Neural crest cell (in vitro differentiated cells): ENCODE measurements at regions not wholly inside any gene's neighbourhood (a gene's known extent, or its start where the extent isn't known, plus 50 kb on each side); places are given as distances from the start of the nearest gene placed in this dataset.

Experiments
- DNase-seq: peaks from one replicate; pipeline ENCODE4 v3.0.0; 2021; ENCODE audit warnings: low read depth, mixed read lengths, low spot score
- H3K27ac Mint-ChIP-seq: one replicate; pipeline ENCODE4 v1.8.0; 2021; ENCODE audit warnings: mild to moderate bottlenecking, mixed read lengths; ENCODE audit not compliant: unreplicated experiment
- H3K27me3 Mint-ChIP-seq: 2 replicates; pipeline ENCODE4 v1.8.0; 2021; ENCODE audit warnings: low read depth, mild to moderate bottlenecking, mixed read lengths
- H3K36me3 Mint-ChIP-seq: 2 replicates; pipeline ENCODE4 v1.8.0; 2021; ENCODE audit warnings: low read depth, mild to moderate bottlenecking, mixed read lengths
- H3K4me1 Mint-ChIP-seq: 2 replicates; pipeline ENCODE4 v1.8.0; 2021; ENCODE audit warnings: mixed read lengths
- H3K4me3 Mint-ChIP-seq: one replicate; pipeline ENCODE4 v1.8.0; 2021; ENCODE audit warnings: mild to moderate bottlenecking, mixed read lengths
- H3K9me3 Mint-ChIP-seq: 2 replicates; pipeline ENCODE4 v1.8.0; 2021; ENCODE audit warnings: mixed read lengths
- TF ChIP-seq, protein P1 (sequence below): fragments of 200-600 bp; sonication (generic); conservative IDR thresholded peaks from 2 replicates; pipeline ENCODE4 v1.5.0; 2021; ENCODE audit warnings: antibody characterized with exemption, mild to moderate bottlenecking

DNA sequence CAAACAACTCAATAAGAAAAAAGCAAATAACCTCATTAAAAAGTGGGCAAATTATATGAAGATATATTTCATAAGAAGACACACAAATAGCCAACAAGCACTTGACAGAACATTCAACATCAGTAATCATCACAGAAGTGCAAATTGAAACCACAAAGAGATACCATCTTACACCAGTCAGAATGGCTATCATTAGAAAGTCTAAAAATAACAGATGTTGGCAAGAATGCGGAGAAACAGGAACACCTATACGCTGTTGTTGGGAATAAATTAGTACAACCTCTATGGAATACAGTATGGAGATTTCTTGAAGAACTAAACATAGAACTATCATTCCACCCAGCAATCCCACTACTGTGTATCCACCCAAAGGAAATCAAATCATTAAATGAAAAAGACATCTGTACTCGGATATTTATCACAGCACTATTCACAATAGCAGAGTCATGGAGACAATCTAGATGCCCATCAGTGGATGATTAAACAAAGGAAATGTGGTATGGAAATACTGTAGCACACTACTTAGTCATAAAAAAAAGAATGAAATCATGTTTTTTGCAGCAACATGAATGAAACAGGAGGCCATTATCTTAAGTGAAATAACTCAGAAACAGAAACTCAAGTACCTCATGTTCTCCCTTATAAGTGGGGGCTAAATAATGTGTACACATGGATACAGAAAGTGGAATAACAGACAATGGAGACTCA lies 106.8 kb upstream of the FST start:
- TF ChIP-seq, protein P1, sequence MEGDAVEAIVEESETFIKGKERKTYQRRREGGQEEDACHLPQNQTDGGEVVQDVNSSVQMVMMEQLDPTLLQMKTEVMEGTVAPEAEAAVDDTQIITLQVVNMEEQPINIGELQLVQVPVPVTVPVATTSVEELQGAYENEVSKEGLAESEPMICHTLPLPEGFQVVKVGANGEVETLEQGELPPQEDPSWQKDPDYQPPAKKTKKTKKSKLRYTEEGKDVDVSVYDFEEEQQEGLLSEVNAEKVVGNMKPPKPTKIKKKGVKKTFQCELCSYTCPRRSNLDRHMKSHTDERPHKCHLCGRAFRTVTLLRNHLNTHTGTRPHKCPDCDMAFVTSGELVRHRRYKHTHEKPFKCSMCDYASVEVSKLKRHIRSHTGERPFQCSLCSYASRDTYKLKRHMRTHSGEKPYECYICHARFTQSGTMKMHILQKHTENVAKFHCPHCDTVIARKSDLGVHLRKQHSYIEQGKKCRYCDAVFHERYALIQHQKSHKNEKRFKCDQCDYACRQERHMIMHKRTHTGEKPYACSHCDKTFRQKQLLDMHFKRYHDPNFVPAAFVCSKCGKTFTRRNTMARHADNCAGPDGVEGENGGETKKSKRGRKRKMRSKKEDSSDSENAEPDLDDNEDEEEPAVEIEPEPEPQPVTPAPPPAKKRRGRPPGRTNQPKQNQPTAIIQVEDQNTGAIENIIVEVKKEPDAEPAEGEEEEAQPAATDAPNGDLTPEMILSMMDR, result no peak
- Mint-ChIP-seq H3K9me3 (peaks cover 10% of the 10 kb centered on the region), H3K27me3 (no peaks in the 10 kb centered on the region), H3K4me3 (no peak overlapping the region), H3K27ac (no peak overlapping the region), H3K36me3 (no peaks in the 10 kb centered on the region), H3K4me1 (no peaks in the 10 kb centered on the region)
- no peak for DNase-seq

DNA sequence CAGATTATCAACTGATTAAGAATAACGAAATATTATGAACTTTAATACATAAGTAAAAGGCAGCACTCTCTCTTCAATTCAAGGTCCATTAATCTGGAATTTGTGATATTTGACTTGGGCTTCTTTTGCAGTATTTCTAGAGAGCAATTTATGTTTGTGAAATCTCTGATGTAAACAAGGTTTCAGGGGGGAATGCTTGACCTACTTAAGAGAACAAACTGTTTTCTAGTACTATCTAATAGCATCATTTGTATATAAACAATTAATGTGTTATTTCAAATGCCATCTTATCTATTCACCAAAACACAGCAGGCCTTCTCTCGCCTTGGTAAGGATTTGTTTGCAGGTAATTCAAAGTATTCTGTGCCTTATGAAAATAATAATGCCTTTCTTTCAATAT lies 103.6 kb upstream of the FST start:
- TF ChIP-seq, protein P1, result no peak
- no peak overlapping the region for H3K4me3 Mint-ChIP-seq
- DNase-seq, result no peak
- no peaks in the 10 kb centered on the region for H3K36me3 Mint-ChIP-seq
- H3K27ac Mint-ChIP-seq, result no peak overlapping the region
- peaks cover 10% of the 10 kb centered on the region for H3K9me3 Mint-ChIP-seq
- no peaks in the 10 kb centered on the region for H3K27me3 Mint-ChIP-seq
- no peaks in the 10 kb centered on the region for H3K4me1 Mint-ChIP-seq

DNA sequence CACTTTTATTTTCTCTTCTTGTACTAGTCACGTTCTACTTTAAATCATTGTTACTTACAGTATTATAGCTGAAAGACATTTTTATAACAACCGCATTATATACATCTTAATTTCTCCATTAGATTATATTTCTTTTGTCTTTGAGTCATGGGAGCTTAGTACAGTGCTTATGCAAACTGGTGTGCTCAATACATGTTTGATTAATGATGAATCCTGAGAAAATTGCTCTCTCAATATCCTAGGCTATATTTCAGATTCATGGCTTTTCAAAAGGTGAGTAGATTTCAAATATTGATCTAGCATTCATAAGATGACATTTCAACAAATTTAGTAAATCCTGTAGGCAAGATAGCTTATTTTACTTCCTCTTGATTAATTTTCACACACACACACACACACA lies 102.2 kb upstream of the FST start:
- TF ChIP-seq, protein P1, result no peak
- H3K27ac Mint-ChIP-seq, result no peak overlapping the region
- H3K27me3 Mint-ChIP-seq, result no peaks in the 10 kb centered on the region
- no peaks in the 10 kb centered on the region for H3K36me3 Mint-ChIP-seq
- no peaks in the 10 kb centered on the region for H3K4me1 Mint-ChIP-seq
- DNase-seq, result no peak
- H3K9me3 Mint-ChIP-seq, result peaks cover 14% of the 10 kb centered on the region
- no peak overlapping the region for H3K4me3 Mint-ChIP-seq

DNA sequence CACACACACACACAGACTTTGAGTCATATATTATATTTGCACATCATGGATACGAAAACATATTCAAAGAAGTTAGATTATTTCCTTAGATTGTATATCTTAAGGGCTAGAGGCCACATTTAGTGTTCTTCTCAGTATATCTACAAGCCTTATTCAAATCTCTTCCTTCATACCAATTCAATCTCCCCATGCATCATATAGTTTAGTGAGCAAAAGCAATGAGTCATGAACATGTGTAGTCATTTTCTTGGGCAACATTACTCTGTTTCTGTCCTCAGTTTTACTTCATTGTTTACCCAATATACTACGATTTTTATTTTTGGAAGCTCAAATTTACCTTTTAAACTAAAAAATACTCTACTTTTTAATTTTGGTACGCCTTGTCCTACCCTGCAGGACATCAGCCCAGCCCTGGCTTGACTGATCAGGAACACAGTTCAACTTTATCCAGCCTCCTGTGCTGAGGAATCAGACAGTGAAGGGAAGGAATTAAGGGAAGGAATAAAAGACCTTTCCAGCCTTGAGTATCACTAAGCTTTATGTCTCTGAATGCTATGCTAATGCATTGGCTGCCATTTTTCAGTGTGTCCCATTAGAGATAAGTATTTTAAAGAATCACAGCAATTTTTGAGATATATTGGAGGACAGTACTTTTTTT lies 101.7 kb upstream of the FST start:
- TF ChIP-seq, protein P1, result no peak
- H3K4me1 Mint-ChIP-seq, result no peaks in the 10 kb centered on the region
- DNase-seq, result no peak

DNA sequence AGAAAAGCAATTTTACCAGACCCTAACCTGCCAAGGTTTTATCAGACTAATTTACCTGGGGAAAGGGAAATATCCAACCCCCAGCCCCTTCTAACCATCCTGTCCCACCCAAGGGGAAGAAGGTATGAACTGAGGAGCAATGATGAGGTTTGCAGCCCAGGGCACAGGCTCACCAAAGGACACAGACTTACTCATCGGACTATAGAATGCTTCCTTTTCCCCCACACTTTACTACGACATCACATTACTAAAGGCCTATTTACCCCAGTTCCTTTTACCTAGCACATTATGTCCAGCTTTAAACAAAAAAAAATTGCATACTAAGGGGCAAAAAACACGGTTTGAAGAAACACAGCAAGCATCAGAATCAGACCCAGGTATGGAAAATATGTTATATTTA lies 94.1 kb upstream of the FST start:
- DNase-seq, result no peak
- peaks cover 7% of the 10 kb centered on the region for H3K36me3 Mint-ChIP-seq
- no peak overlapping the region for H3K27ac Mint-ChIP-seq
- H3K9me3 Mint-ChIP-seq, result peaks cover 23% of the 10 kb centered on the region
- TF ChIP-seq, protein P1, result no peak
- no peaks in the 10 kb centered on the region for H3K27me3 Mint-ChIP-seq
- H3K4me3 Mint-ChIP-seq, result no peak overlapping the region
- H3K4me1 Mint-ChIP-seq, result no peaks in the 10 kb centered on the region

More for the DNA sequence above, 101.7 kb upstream of the FST start:
- H3K27ac Mint-ChIP-seq, result no peak overlapping the region
- H3K27me3 Mint-ChIP-seq, result no peaks in the 10 kb centered on the region
- no peaks in the 10 kb centered on the region for H3K36me3 Mint-ChIP-seq
- H3K4me3 Mint-ChIP-seq, result no peak overlapping the region
- peaks cover 10% of the 10 kb centered on the region for H3K9me3 Mint-ChIP-seq
